Erythroblast (primary cell): ENCODE measurements at regions not wholly inside any gene's neighbourhood (a gene's known extent, or its start where the extent isn't known, plus 50 kb on each side); places are given as distances from the start of the nearest gene placed in this dataset.

Source experiments
- GATA1 ChIP-seq: IDR thresholded peaks from 2 replicates; pipeline ENCODE4 v1.6.1; 2011; ENCODE audit warnings: low read depth, mild to moderate bottlenecking, control low read depth, low read length, moderate library complexity
- POLR2A ChIP-seq: IDR thresholded peaks from 2 replicates; pipeline ENCODE4 v1.6.1; 2011; ENCODE audit warnings: mild to moderate bottlenecking, low read length

DNA sequence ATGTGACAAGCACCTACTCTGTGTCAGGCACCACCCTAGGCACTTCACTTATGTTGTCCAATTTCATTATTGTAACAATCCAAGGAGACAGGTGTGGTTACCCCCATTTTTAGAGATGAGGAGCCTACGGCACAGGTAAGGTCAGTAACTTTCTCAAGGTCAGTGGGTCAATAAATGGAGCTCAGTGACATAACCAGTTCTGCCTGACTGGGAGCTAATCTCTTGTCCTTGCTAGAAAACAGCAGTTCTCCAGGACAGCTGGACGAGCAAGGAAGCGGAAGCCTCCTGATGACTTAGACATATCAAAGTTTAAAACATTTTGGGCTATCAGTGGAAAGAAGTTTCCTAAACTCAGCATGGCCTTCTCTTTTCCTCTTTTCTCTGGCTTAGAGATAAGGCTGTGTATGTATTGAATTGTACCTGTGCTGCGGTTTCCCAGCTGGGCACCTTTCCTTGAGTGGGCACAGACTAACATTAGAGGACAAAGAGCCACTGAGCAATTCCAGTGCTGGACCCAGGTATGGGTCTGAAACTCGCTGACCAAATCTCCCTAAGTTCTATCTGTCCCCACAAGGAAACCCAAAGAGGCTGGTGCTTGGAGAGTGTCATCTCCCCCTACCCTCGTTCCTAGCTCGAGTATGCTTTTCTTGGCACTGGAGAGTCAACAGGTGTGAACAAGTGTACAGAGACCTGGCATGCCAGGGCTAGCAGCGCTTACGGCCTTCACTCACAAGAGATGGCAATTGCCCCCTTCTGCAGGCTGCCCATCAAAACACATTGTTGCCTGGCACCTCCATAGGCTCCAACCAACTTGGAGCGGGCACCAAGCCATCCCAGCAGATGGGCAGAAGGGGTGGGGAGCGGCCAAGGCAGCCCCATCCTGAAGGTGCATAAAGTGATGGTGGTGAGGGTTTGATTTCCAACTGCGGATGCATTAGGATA, 456.1 kb upstream of the PROX1 start:
- TF ChIP-seq POLR2A (no peak), GATA1 (no peak)
